ENCODE measurements at regions not wholly inside any gene's neighbourhood (a gene's known extent, or its start where the extent isn't known, plus 50 kb on each side); places are given as distances from the start of the nearest gene placed in this dataset.
A peak's percentile ranks its signal among the peaks of the same experiment; 100 is the strongest.

- no peak for DNase-seq (ENCODE audit: low spot score in 2 of 2)
- no peak for TF ChIP-seq CTCF (IDR thresholded peaks at IDR 0.05)
- intact Hi-C loops (cut with DNase I), result no loop called here
- no peak overlapping the region for H3K27ac ChIP-seq
- peaks cover 0 to 9% of the 10 kb centered on the region in 2 donors for H3K4me1 ChIP-seq
- H3K9me3 ChIP-seq, result no peaks in the 10 kb centered on the region
- no peak overlapping the region for H3K4me3 ChIP-seq
- H3K27me3 ChIP-seq, result no peaks in the 10 kb centered on the region
- no peaks in the 10 kb centered on the region for H3K36me3 ChIP-seq
These were observed 174.3 kb downstream of the SMAD6 start for GRCh38 chr15:66876421-66876730.

- Histone ChIP-seq H3K36me3 (no peaks in the 10 kb centered on the region), H3K27me3 (no peaks in the 10 kb centered on the region), H3K4me1 (peaks cover 0 to 13% of the 10 kb centered on the region in 2 donors), H3K4me3 (no peak overlapping the region), H3K27ac (no peak overlapping the region), H3K9me3 (no peaks in the 10 kb centered on the region)
- intact Hi-C loops (cut with DNase I), result no loop called here
- TF ChIP-seq CTCF (IDR thresholded peaks at IDR 0.05), result no peak
- no peak for DNase-seq (ENCODE audit: low spot score in 2 of 2)
These were observed 174.9 kb downstream of the SMAD6 start for GRCh38 chr15:66876731-66877476.

GRCh38 chr15:66877477-66878271 lies 175.6 kb downstream of the SMAD6 start:
- intact Hi-C loops (cut with DNase I), result no loop called here
- Histone ChIP-seq H3K4me3 (no peak overlapping the region), H3K9me3 (no peaks in the 10 kb centered on the region), H3K27me3 (no peaks in the 10 kb centered on the region), H3K4me1 (peaks cover 6 to 21% of the 10 kb centered on the region in 2 donors), H3K36me3 (no peaks in the 10 kb centered on the region), H3K27ac (no peak overlapping the region)
- no peak for TF ChIP-seq CTCF (IDR thresholded peaks at IDR 0.05)
- DNase-seq (ENCODE audit: low spot score in 2 of 2), result peak in 1 of 2 donors; percentile 62

GRCh38 chr15:66878761-66879160 lies 176.7 kb downstream of the SMAD6 start:
- Histone ChIP-seq H3K4me3 (no peak overlapping the region), H3K4me1 (peaks cover 6 to 27% of the 10 kb centered on the region in 2 donors), H3K9me3 (no peaks in the 10 kb centered on the region), H3K27me3 (no peaks in the 10 kb centered on the region), H3K27ac (no peak overlapping the region), H3K36me3 (no peaks in the 10 kb centered on the region)
- intact Hi-C loops (cut with DNase I), result no loop called here
- TF ChIP-seq CTCF (IDR thresholded peaks at IDR 0.05), result no peak
- DNase-seq (ENCODE audit: low spot score in 2 of 2), result no peak

- Histone ChIP-seq H3K4me3 (no peak overlapping the region), H3K9me3 (no peaks in the 10 kb centered on the region), H3K36me3 (no peaks in the 10 kb centered on the region), H3K27me3 (no peaks in the 10 kb centered on the region), H3K4me1 (peaks cover 6 to 34% of the 10 kb centered on the region in 2 donors), H3K27ac (no peak overlapping the region)
- DNase-seq (ENCODE audit: low spot score in 2 of 2), result peak in 1 of 2 donors; percentile 56
- TF ChIP-seq CTCF (IDR thresholded peaks at IDR 0.05), result no peak
- intact Hi-C loops (cut with DNase I), result loop anchor here (5.0 kb wide), 3 partner anchors 168 to 308 kb away; no protein-coding TSS in a partner anchor
These were observed 177.7 kb downstream of the SMAD6 start for GRCh38 chr15:66879531-66880368.
